GM18519 (cell line): ENCODE measurements at regions not wholly inside any gene's neighbourhood (a gene's known extent, or its start where the extent isn't known, plus 50 kb on each side); places are given as distances from the start of the nearest gene placed in this dataset.

Source experiments
- ATAC-seq: cut with Tn5 transposase; IDR thresholded peaks from one replicate; pipeline ENCODE4 v1.9.1; 2021; ENCODE audit warnings: mild to moderate bottlenecking, moderate library complexity; ENCODE audit not compliant: unreplicated experiment, low FRiP score

GRCh38 chr18:67710639-67711038, 194.1 kb upstream of the DSEL start:
- ATAC-seq, result no peak

- ATAC-seq, result no peak
Measured at GRCh38 chr18:67705748-67706147, 189.2 kb upstream of the DSEL start.

- ATAC-seq, result no peak
Measured at GRCh38 chr18:67695684-67696083, 179.2 kb upstream of the DSEL start.

- ATAC-seq, result no peak
Measured at GRCh38 chr18:67694787-67695186, 178.3 kb upstream of the DSEL start.

GRCh38 chr18:67692811-67693210, 176.3 kb upstream of the DSEL start:
- no peak for ATAC-seq

GRCh38 chr18:67682516-67682915, 166.0 kb upstream of the DSEL start:
- no peak for ATAC-seq

- no peak for ATAC-seq
Measured at GRCh38 chr18:67677489-67677888, 161.0 kb upstream of the DSEL start.

GRCh38 chr18:67672716-67673115, 156.2 kb upstream of the DSEL start:
- no peak for ATAC-seq

- ATAC-seq, result no peak
Measured at GRCh38 chr18:67672155-67672554, 155.6 kb upstream of the DSEL start.

GRCh38 chr18:67670024-67670543, 153.6 kb upstream of the DSEL start:
- ATAC-seq, result no peak

GRCh38 chr18:67665266-67665665, 148.7 kb upstream of the DSEL start:
- ATAC-seq, result no peak

GRCh38 chr18:67662996-67663395, 146.5 kb upstream of the DSEL start:
- ATAC-seq, result no peak

- ATAC-seq, result no peak
Measured at GRCh38 chr18:67661555-67661954, 145.0 kb upstream of the DSEL start.

- no peak for ATAC-seq
Measured at GRCh38 chr18:67654101-67654500, 137.6 kb upstream of the DSEL start.

- ATAC-seq, result no peak
Measured at GRCh38 chr18:67652288-67652687, 135.8 kb upstream of the DSEL start.

GRCh38 chr18:67651438-67651837, 134.9 kb upstream of the DSEL start:
- ATAC-seq, result no peak

- no peak for ATAC-seq
Measured at GRCh38 chr18:67650686-67651385, 134.3 kb upstream of the DSEL start.

GRCh38 chr18:67646890-67647289, 130.4 kb upstream of the DSEL start:
- no peak for ATAC-seq

- ATAC-seq, result no peak
Measured at GRCh38 chr18:67644226-67644625, 127.7 kb upstream of the DSEL start.

- ATAC-seq, result no peak
Measured at GRCh38 chr18:67639872-67640271, 123.4 kb upstream of the DSEL start.

GRCh38 chr18:67636597-67637385, 120.3 kb upstream of the DSEL start:
- ATAC-seq, result no peak
